OCI-LY7 (cell line): ENCODE measurements at regions not wholly inside any gene's neighbourhood (a gene's known extent, or its start where the extent isn't known, plus 50 kb on each side); places are given as distances from the start of the nearest gene placed in this dataset.

Source experiments
- BruUV-seq: library from RNA; stranded (reverse); fragments of 400-500 nt; replicated peaks from 2 replicates; lab custom pipeline; 2021; lab: Mats Ljungman, UMichigan
- CTCF ChIA-PET: fragments of 300-600 bp; sonication (Branson Sonifier 250); formaldehyde crosslinking; loops from one replicate; lab custom pipeline; 2022; ENCODE audit warnings: antibody characterized with exemption; ENCODE audit not compliant: unreplicated experiment; lab: Charles Lee
- POLR2A ChIA-PET: fragments of 300-600 bp; sonication (Branson Sonifier 250); formaldehyde crosslinking; loops from one replicate; lab custom pipeline; 2022; ENCODE audit warnings: antibody characterized with exemption; lab: Charles Lee
- DNase-seq: peaks from one replicate; pipeline ENCODE4 v3.0.0-alpha.2; 2015; ENCODE audit warnings: low spot score
- H2AFZ ChIP-seq: fragments of 200-600 bp; sonication (generic), shearing (Covaris generic); 2 replicates; pipeline ENCODE4 v1.6.1; 2014; ENCODE audit warnings: mild to moderate bottlenecking, antibody characterized with exemption, low read length, moderate library complexity
- H3K27ac ChIP-seq: fragments of 200-600 bp; sonication (generic); 2 replicates; pipeline ENCODE4 v1.5.1; 2014; ENCODE audit warnings: mixed run types, low read depth, mild to moderate bottlenecking, moderate library complexity, low read length, inconsistent platforms; ENCODE audit not compliant: poor library complexity, severe bottlenecking
- H3K36me3 ChIP-seq: fragments of 200-600 bp; sonication (generic); 2 replicates; pipeline ENCODE4 v1.6.1; 2014; ENCODE audit warnings: mild to moderate bottlenecking, antibody characterized with exemption, low read length, moderate library complexity, mixed read lengths; ENCODE audit not compliant: insufficient read depth
- H3K4me1 ChIP-seq: fragments of 200-600 bp; sonication (generic); 2 replicates; pipeline ENCODE4 v1.5.1; 2014; ENCODE audit warnings: mild to moderate bottlenecking, low read length; ENCODE audit not compliant: insufficient read depth, poor library complexity, severe bottlenecking
- H3K4me2 ChIP-seq: fragments of 200-600 bp; sonication (generic); 2 replicates; pipeline ENCODE4 v1.6.1; 2014; ENCODE audit warnings: mild to moderate bottlenecking, low read length
- H3K4me3 ChIP-seq: fragments of 200-600 bp; sonication (generic); 2 replicates; pipeline ENCODE4 v1.5.1; 2014; ENCODE audit warnings: mild to moderate bottlenecking, low read depth, low read length; ENCODE audit not compliant: poor library complexity, severe bottlenecking
- H3K79me2 ChIP-seq: fragments of 200-600 bp; sonication (generic); 2 replicates; pipeline ENCODE4 v1.6.1; 2016; ENCODE audit warnings: low read depth, mild to moderate bottlenecking, low read length, moderate library complexity, mixed read lengths; ENCODE audit not compliant: insufficient read depth
- H3K9me2 ChIP-seq: fragments of 200-600 bp; sonication (generic); 2 replicates; pipeline ENCODE4 v1.6.1; 2016; ENCODE audit warnings: mild to moderate bottlenecking, low read length, mixed read lengths; ENCODE audit not compliant: insufficient read depth
- H3K9me3 ChIP-seq: fragments of 200-600 bp; sonication (generic); 2 replicates; pipeline ENCODE4 v1.6.1; 2014; ENCODE audit warnings: mild to moderate bottlenecking, mixed run types, low read length, mixed read lengths
- H4K20me1 ChIP-seq: fragments of 200-600 bp; sonication (generic); 2 replicates; pipeline ENCODE4 v1.6.1; 2014; ENCODE audit warnings: mild to moderate bottlenecking, antibody characterized with exemption, low read length, moderate library complexity, mixed read lengths; ENCODE audit not compliant: insufficient read depth
- CTCF ChIP-seq: fragments of 200-600 bp; sonication (generic); conservative IDR thresholded peaks from 2 replicates; pipeline ENCODE4 v1.5.1; 2014; ENCODE audit warnings: mild to moderate bottlenecking, antibody characterized with exemption, low read length, moderate library complexity, mixed read lengths
- EZH2phosphoT487 ChIP-seq: fragments of 200-600 bp; sonication (generic); IDR thresholded peaks from 2 replicates; pipeline ENCODE4 v1.6.1; 2018; ENCODE audit warnings: low read depth, borderline replicate concordance, mild to moderate bottlenecking, mixed run types, antibody characterized with exemption, low read length, moderate library complexity, mixed read lengths
- intact Hi-C: fragments of 100-400 bp; cut with micrococcal nuclease; formaldehyde crosslinking; loops from one replicate; pipeline ENCODE4 v1.10.0; 2022; ENCODE audit not compliant: unreplicated experiment

- intact Hi-C loops = no loop called here
Measured at GRCh38 chr2:145065342-145065741, 545.4 kb upstream of the ZEB2 start.

GRCh38 chr2:145064511-145064910 is 544.6 kb upstream of the ZEB2 start:
- no peaks in the 10 kb centered on the region for H3K36me3 ChIP-seq
- H3K79me2 ChIP-seq = no peaks in the 10 kb centered on the region
- intact Hi-C loops = no loop called here
- no peaks in the 10 kb centered on the region for H3K4me1 ChIP-seq
- no TSS peak for BruUV-seq
- POLR2A ChIA-PET = interaction anchor here (0.5 to 0.8 kb wide), 3 partner anchors 8 to 158 kb away, joined by 3 to 4 read pairs (median 3); no protein-coding TSS in a partner anchor
- TF ChIP-seq EZH2phosphoT487 = no peak
- no peak for TF ChIP-seq CTCF
- no peaks in the 10 kb centered on the region for H3K9me2 ChIP-seq
- no peak overlapping the region for H3K4me3 ChIP-seq
- H3K27ac ChIP-seq = no peak overlapping the region
- H3K9me3 ChIP-seq = no peaks in the 10 kb centered on the region
- H4K20me1 ChIP-seq = no peaks in the 10 kb centered on the region
- H2AFZ ChIP-seq = no peak overlapping the region
- no peak for DNase-seq
- CTCF ChIA-PET = no interaction called here
- H3K4me2 ChIP-seq = no peak overlapping the region

More at GRCh38 chr2:145065342-145065741, 545.4 kb upstream of the ZEB2 start:
- Histone ChIP-seq H3K79me2 (no peaks in the 10 kb centered on the region), H3K9me3 (no peaks in the 10 kb centered on the region), H3K4me1 (no peaks in the 10 kb centered on the region), H3K4me3 (no peak overlapping the region), H2AFZ (no peak overlapping the region), H3K4me2 (no peak overlapping the region), H3K9me2 (no peaks in the 10 kb centered on the region), H4K20me1 (no peaks in the 10 kb centered on the region), H3K27ac (no peak overlapping the region), H3K36me3 (no peaks in the 10 kb centered on the region)
- TF ChIP-seq EZH2phosphoT487 (no peak), CTCF (no peak)
- no peak for DNase-seq
- CTCF ChIA-PET = no interaction called here
- POLR2A ChIA-PET = interaction anchor here (0.5 to 0.6 kb wide), 2 partner anchors 157 to 180 kb away, joined by 3 read pairs; no protein-coding TSS in a partner anchor
- no TSS peak for BruUV-seq

GRCh38 chr2:145060876-145061275 is 541.0 kb upstream of the ZEB2 start:
- no peaks in the 10 kb centered on the region for H3K9me2 ChIP-seq
- DNase-seq = no peak
- TF ChIP-seq CTCF = no peak
- no peak for TF ChIP-seq EZH2phosphoT487
- H3K27ac ChIP-seq = no peak overlapping the region
- no peaks in the 10 kb centered on the region for H3K4me1 ChIP-seq
- no TSS peak for BruUV-seq
- no peak overlapping the region for H3K4me3 ChIP-seq
- no peaks in the 10 kb centered on the region for H3K79me2 ChIP-seq
- CTCF ChIA-PET = no interaction called here
- H2AFZ ChIP-seq = no peak overlapping the region
- no peaks in the 10 kb centered on the region for H3K9me3 ChIP-seq
- POLR2A ChIA-PET = interaction anchor here (0.6 to 1.5 kb wide), 2 partner anchors 16 to 110 kb away, joined by 5 to 7 read pairs; no protein-coding TSS in a partner anchor
- no peaks in the 10 kb centered on the region for H4K20me1 ChIP-seq
- intact Hi-C loops = no loop called here
- no peak overlapping the region for H3K4me2 ChIP-seq
- H3K36me3 ChIP-seq = no peaks in the 10 kb centered on the region
